ENCODE measurements at regions not wholly inside any gene's neighbourhood (a gene's known extent, or its start where the extent isn't known, plus 50 kb on each side); places are given as distances from the start of the nearest gene placed in this dataset.

DNA sequence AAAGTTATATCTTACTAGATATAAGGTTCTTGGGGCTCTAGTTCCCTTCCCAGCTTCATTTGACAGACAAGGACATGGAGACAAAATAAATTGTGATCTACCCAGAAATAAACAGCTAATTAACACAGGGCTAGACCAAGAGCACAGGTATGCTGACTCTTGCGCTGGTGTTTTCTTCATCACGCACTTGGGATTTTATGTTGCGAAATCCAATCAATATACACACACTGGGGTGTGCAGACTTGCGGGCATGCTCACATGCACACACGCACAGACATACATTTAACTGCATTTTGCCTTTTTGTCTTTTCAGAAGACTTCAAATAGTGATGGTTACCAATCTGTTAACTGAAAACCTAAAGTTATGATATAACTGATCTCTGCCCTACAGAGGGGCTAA lies 91.2 kb downstream of the LRATD1 start:
- TF ChIP-seq, protein P1, sequence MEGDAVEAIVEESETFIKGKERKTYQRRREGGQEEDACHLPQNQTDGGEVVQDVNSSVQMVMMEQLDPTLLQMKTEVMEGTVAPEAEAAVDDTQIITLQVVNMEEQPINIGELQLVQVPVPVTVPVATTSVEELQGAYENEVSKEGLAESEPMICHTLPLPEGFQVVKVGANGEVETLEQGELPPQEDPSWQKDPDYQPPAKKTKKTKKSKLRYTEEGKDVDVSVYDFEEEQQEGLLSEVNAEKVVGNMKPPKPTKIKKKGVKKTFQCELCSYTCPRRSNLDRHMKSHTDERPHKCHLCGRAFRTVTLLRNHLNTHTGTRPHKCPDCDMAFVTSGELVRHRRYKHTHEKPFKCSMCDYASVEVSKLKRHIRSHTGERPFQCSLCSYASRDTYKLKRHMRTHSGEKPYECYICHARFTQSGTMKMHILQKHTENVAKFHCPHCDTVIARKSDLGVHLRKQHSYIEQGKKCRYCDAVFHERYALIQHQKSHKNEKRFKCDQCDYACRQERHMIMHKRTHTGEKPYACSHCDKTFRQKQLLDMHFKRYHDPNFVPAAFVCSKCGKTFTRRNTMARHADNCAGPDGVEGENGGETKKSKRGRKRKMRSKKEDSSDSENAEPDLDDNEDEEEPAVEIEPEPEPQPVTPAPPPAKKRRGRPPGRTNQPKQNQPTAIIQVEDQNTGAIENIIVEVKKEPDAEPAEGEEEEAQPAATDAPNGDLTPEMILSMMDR (conservative IDR thresholded peaks at IDR 0.05): no peak
- TF ChIP-seq ZFX (IDR thresholded peaks at IDR 0.05): no peak

DNA sequence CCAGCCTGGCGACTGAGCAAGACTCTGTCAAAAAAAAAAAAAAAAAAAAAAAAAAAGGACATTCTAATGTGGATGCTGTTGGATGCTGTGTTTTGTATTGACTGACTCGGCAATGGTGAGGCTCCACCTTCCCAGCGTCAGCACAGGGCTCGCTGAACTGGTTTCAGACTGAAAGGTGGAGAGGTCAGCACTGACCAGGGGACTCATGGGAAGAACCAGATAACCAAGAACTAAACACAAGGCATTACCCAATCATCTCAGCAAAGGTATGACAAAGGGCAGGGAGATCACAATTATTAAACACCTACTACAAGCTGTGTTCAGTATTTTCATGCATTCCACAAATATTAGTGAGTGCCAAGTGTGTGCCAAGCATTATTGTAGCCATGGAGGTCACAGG lies 103.2 kb downstream of the LRATD1 start:
- TF ChIP-seq, protein P1 (conservative IDR thresholded peaks at IDR 0.05): no peak
- TF ChIP-seq ZFX (IDR thresholded peaks at IDR 0.05): no peak

More for the DNA sequence above, 91.2 kb downstream of the LRATD1 start:
- H3K27ac ChIP-seq: no peak overlapping the region

DNA sequence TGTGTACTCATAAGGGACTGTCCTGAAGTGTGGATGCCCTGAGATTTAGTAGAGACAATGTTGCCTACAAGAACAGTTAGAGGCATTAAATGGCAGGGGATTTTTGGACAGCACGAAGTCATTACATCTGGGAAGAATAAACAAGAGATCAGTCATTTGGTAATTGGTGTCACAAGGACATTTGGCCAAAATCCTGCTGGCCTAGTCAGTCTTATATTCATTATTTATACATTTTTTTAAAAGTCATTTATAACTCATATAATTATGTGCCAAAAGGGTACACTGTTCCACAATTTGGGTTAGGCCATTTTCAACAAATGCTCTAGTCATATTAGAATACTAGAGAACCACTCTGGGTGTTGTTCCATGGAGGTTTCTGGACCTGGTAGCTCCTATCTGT lies 104.7 kb downstream of the LRATD1 start:
- H3K27ac ChIP-seq: no peak overlapping the region

More for the DNA sequence above, 103.2 kb downstream of the LRATD1 start:
- no peak overlapping the region for H3K27ac ChIP-seq

DNA sequence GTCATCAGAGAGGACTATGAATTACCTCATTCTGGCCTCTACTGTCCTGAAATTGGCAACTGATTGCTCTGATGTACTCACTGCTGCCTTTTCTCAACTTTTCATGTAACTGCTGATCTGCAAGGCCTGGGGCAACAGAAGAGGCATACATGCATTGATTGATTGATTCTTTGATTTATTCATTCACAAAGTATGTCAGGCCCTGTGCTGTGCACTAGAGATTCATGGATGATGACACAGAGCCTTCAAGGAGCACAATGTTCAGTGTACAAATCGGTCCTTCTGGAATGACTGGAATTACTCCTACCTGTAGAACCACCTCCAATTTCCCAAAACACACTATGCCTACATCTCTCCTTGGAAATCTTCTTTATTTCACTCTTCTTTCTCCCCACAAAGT lies 111.3 kb downstream of the LRATD1 start:
- H3K27ac ChIP-seq: no peak overlapping the region

More for the DNA sequence above, 104.7 kb downstream of the LRATD1 start:
- no peak for TF ChIP-seq ZFX (IDR thresholded peaks at IDR 0.05)
- TF ChIP-seq, protein P1 (conservative IDR thresholded peaks at IDR 0.05): no peak

DNA sequence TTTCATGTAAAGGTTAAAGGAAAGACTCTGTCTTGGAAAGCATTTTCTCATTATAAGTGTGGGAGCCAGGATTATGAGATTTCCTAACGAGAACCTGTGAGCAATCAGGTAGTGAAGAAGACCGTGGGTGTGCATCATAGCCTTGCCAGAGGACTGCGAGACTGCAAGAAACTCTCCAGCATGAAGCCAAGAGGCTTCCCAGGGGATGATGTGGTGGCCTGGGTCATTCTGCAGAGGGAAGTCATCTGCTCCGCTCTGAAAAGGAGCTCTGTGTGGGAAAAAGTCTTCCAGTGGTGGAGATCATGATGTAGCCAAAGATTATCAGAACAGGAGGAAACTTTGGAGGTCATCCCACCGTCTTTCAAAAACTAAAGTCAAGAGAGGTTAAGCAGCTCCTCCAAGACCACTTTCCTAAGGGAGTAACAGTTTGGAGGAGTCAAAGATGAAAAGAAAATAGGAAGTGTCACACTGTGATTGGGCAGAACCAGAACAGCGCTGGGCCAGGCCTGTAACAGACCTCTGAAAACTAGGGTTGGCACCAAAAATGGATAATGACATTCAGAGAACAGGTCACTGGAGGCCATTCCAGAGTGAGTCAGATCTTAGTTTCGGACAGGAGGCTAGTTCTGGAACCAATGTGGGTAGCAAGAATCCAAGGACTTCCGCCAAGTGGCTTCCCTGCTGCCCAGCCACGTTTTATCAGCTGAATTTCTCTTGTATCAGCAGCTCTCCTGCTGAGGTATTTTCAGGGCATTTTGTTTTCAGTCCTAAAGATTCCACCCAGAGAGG lies 113.0 kb downstream of the LRATD1 start:
- H3K27ac ChIP-seq: no peak overlapping the region
- TF ChIP-seq, protein P1 (conservative IDR thresholded peaks at IDR 0.05): no peak
- TF ChIP-seq ZFX (IDR thresholded peaks at IDR 0.05): no peak

More for the DNA sequence above, 111.3 kb downstream of the LRATD1 start:
- TF ChIP-seq, protein P1 (conservative IDR thresholded peaks at IDR 0.05): no peak
- TF ChIP-seq ZFX (IDR thresholded peaks at IDR 0.05): no peak

DNA sequence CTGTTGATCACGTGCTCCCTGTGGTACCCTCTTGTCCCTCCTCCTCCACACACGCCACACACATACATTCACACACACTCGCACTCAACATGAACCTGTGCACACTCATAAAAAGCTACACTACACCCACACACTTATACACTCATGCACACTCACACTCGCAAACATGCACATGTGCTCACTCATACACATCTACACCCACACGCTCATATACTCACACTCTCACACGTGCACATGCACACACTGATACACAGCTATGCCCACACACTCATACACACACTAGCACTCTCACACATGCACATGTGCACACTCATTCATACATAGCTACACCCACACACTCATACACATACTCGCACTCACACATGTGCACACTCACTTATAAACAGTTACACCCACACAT lies 113.6 kb downstream of the LRATD1 start:
- no peak for TF ChIP-seq ZFX (IDR thresholded peaks at IDR 0.05)
- TF ChIP-seq, protein P1 (conservative IDR thresholded peaks at IDR 0.05): no peak
- H3K27ac ChIP-seq: no peak overlapping the region

DNA sequence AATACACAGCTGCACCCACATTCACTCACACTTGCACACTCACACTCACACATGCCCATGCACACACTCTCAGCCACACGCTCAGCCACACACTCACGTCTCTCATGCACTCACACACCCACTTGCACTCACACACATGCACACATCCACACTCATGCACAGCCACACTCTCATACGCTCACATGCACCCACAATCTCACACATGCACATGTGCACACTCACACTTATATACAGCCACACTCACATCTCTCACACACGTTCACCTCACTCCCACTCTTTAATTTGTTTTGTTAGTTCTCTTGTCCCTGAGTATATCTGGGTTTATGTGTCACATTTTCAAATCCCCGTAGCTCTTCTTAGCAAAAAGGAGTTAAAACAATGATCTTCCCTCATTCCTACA lies 114.9 kb downstream of the LRATD1 start:
- no peak overlapping the region for H3K27ac ChIP-seq
- TF ChIP-seq ZFX (IDR thresholded peaks at IDR 0.05): no peak
- TF ChIP-seq, protein P1 (conservative IDR thresholded peaks at IDR 0.05): no peak

Data from C4-2B (cell line).